Suprapubic skin (tissue), 3 donors: ENCODE measurements at regions not wholly inside any gene's neighbourhood (a gene's known extent, or its start where the extent isn't known, plus 50 kb on each side); places are given as distances from the start of the nearest gene placed in this dataset.

Experiments used
- CTCF ChIP-seq, 2 donors: fragments of 200-600 bp in 1 of 2; fragments of 450-650 bp in 1 of 2; sonication (generic) in 1 of 2; IDR thresholded peaks; one replicate each; pipeline ENCODE4 v1.5.1; 2016 to 2019; ENCODE audit warnings: antibody characterized with exemption in 2 of 2, mild to moderate bottlenecking in 1 of 2, moderate library complexity in 1 of 2
- EP300 ChIP-seq: sonication (generic); formaldehyde crosslinking; IDR thresholded peaks from one replicate; pipeline ENCODE4 v1.6.1; 2017; ENCODE audit warnings: antibody characterized with exemption
- POLR2A ChIP-seq, 2 donors: fragments of 450-650 bp; IDR thresholded peaks; one replicate each; pipeline ENCODE4 v1.6.1; 2017; ENCODE audit warnings: antibody characterized with exemption in 2 of 2, mild to moderate bottlenecking in 2 of 2, moderate library complexity in 2 of 2

GRCh38 chr2:120519469-120519868 lies 173.5 kb downstream of the INHBB start:
- no peak for TF ChIP-seq EP300
- TF ChIP-seq CTCF (IDR thresholded peaks at IDR 0.05): no peak
- no peak for TF ChIP-seq POLR2A (IDR thresholded peaks at IDR 0.05)
